ENCODE measurements at regions not wholly inside any gene's neighbourhood (a gene's known extent, or its start where the extent isn't known, plus 50 kb on each side); places are given as distances from the start of the nearest gene placed in this dataset.

DNA sequence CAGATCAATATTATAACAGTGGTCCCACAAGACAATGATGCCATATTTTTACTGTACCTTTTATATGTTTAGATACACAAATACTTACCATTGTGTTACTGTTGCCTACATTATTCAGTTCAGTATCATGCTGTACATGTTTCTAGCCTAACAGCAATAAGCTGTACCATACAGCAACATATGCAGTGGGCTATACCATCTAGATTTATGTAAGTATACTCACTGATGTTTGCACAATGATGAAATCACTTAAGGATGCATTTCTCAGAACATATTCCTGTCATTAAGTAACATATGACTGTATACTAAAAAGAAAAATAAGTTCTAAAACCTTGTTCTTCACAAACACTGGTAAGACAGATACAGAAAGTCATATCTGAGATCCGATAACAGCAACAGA is 468.6 kb upstream of the SEMA3A start:
- TF ChIP-seq EZH2 (IDR thresholded peaks at IDR 0.05; ENCODE audit: insufficient read depth, poor library complexity, severe bottlenecking) (no peak), EZH2phosphoT487 (IDR thresholded peaks at IDR 0.05; ENCODE audit: insufficient read depth, low read depth) (no peak)

All from GM23248 (cell line).